PFSK-1 (cell line): ENCODE measurements at regions not wholly inside any gene's neighbourhood (a gene's known extent, or its start where the extent isn't known, plus 50 kb on each side); places are given as distances from the start of the nearest gene placed in this dataset.

Experiments used
- FOXP2 ChIP-seq: optimal IDR thresholded peaks from 2 replicates; pipeline ENCODE3; 2011; ENCODE audit warnings: borderline replicate concordance, control low read depth, inconsistent platforms; ENCODE audit not compliant: insufficient read depth; ENCODE audit errors: extremely low read length, extremely low read depth
- POLR2AphosphoS5 ChIP-seq: IDR thresholded peaks from 2 replicates; pipeline ENCODE4 v1.6.1; 2012; ENCODE audit warnings: low read depth, mild to moderate bottlenecking, control low read depth, low read length, moderate library complexity
- SIN3A ChIP-seq: IDR thresholded peaks from 2 replicates; pipeline ENCODE4 v1.6.1; 2012; ENCODE audit warnings: mild to moderate bottlenecking, low read length, moderate library complexity, borderline replicate concordance; ENCODE audit not compliant: insufficient read depth
- TAF1 ChIP-seq: IDR thresholded peaks from 2 replicates; pipeline ENCODE4 v1.6.1; 2012; ENCODE audit warnings: low read length, control low read depth, borderline replicate concordance; ENCODE audit not compliant: insufficient read depth
- TF ChIP-seq, protein P1 (sequence below), 2 experiments: IDR thresholded peaks; 2 replicates each; pipeline versions ENCODE4 v1.6.1 to v1.8.0; 2011 to 2012; ENCODE audit warnings: low read depth in 2 of 2, low read length in 2 of 2, control low read depth in 1 of 2, inconsistent platforms in 1 of 2, mild to moderate bottlenecking in 1 of 2, moderate library complexity in 1 of 2; ENCODE audit not compliant: insufficient read depth in 1 of 2

GRCh38 chr14:49187799-49188198 lies 398.4 kb downstream of the RPS29 start:
- TF ChIP-seq POLR2AphosphoS5 = no peak
- TF ChIP-seq TAF1 = no peak
- TF ChIP-seq, protein P1, sequence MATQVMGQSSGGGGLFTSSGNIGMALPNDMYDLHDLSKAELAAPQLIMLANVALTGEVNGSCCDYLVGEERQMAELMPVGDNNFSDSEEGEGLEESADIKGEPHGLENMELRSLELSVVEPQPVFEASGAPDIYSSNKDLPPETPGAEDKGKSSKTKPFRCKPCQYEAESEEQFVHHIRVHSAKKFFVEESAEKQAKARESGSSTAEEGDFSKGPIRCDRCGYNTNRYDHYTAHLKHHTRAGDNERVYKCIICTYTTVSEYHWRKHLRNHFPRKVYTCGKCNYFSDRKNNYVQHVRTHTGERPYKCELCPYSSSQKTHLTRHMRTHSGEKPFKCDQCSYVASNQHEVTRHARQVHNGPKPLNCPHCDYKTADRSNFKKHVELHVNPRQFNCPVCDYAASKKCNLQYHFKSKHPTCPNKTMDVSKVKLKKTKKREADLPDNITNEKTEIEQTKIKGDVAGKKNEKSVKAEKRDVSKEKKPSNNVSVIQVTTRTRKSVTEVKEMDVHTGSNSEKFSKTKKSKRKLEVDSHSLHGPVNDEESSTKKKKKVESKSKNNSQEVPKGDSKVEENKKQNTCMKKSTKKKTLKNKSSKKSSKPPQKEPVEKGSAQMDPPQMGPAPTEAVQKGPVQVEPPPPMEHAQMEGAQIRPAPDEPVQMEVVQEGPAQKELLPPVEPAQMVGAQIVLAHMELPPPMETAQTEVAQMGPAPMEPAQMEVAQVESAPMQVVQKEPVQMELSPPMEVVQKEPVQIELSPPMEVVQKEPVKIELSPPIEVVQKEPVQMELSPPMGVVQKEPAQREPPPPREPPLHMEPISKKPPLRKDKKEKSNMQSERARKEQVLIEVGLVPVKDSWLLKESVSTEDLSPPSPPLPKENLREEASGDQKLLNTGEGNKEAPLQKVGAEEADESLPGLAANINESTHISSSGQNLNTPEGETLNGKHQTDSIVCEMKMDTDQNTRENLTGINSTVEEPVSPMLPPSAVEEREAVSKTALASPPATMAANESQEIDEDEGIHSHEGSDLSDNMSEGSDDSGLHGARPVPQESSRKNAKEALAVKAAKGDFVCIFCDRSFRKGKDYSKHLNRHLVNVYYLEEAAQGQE (IDR thresholded peaks at IDR 0.05; ENCODE audit: insufficient read depth in 1 of 2, low read depth in 2 of 2, low read length in 2 of 2) = no peak
- no peak for TF ChIP-seq SIN3A
- TF ChIP-seq FOXP2 = no peak
